Muscle of leg (tissue), 3 donors: ENCODE measurements at regions not wholly inside any gene's neighbourhood (a gene's known extent, or its start where the extent isn't known, plus 50 kb on each side); places are given as distances from the start of the nearest gene placed in this dataset.
A peak's percentile ranks its signal among the peaks of the same experiment; 100 is the strongest.

Source experiments
- DNase-seq: peaks from one replicate; pipeline ENCODE4 v3.0.0; 2013
- H3K27ac ChIP-seq: one replicate; pipeline ENCODE4 v1.5.1; 2013; ENCODE audit warnings: mild to moderate bottlenecking, low read length, control low read depth
- H3K27me3 ChIP-seq: one replicate; pipeline ENCODE4 v1.6.1; 2013; ENCODE audit warnings: low read length; ENCODE audit not compliant: control insufficient read depth, insufficient read depth
- H3K36me3 ChIP-seq: one replicate; pipeline ENCODE4 v1.6.1; 2013; ENCODE audit warnings: low read length; ENCODE audit not compliant: control insufficient read depth, insufficient read depth
- H3K4me1 ChIP-seq: one replicate; pipeline ENCODE4 v1.6.1; 2013; ENCODE audit warnings: low read length; ENCODE audit not compliant: control insufficient read depth, insufficient read depth
- H3K4me3 ChIP-seq: one replicate; pipeline ENCODE4 v1.5.1; 2013; ENCODE audit warnings: low read length, control low read depth
- H3K9me3 ChIP-seq: replicated peaks from 2 replicates; pipeline ENCODE4 v1.6.1; 2013; ENCODE audit warnings: low read depth, low read length; ENCODE audit not compliant: control insufficient read depth
- WGBS: methylation state at CpG from one replicate; pipeline ENCODE4 v1.1.5; 2013; ENCODE audit warnings: missing lambda C conversion rate; ENCODE audit not compliant: insufficient coverage; 5-methylcytosine and 5-hydroxymethylcytosine counted together

DNA sequence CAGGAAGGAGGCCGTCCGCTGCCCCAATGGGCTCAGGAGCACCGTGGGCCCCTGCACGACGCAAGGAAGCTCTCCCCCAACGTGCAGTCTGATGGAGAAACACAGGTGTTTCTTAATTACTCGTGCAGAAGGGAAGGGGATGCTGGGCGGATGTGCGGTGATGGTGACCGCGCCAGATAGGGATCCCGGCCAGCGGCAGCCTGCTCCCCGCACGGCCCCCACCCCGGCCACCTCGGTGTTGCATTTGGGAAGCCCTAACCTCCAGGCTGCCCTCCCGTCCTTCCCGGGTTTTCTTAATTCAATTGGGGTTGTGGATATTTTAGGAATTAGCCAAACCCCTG, 254.4 kb downstream of the ZNF536 start:
- DNase-seq: no peak
- no peak overlapping the region for H3K4me3 ChIP-seq
- H3K4me1 ChIP-seq: peaks cover 10% of the 10 kb centered on the region
- no peak overlapping the region for H3K27ac ChIP-seq
- H3K27me3 ChIP-seq: peaks cover 5% of the 10 kb centered on the region
- WGBS: 68% methylated on average over 14 of the region's 19 CpGs
- H3K9me3 ChIP-seq: peaks cover 10% of the 10 kb centered on the region
- H3K36me3 ChIP-seq: no peaks in the 10 kb centered on the region

DNA sequence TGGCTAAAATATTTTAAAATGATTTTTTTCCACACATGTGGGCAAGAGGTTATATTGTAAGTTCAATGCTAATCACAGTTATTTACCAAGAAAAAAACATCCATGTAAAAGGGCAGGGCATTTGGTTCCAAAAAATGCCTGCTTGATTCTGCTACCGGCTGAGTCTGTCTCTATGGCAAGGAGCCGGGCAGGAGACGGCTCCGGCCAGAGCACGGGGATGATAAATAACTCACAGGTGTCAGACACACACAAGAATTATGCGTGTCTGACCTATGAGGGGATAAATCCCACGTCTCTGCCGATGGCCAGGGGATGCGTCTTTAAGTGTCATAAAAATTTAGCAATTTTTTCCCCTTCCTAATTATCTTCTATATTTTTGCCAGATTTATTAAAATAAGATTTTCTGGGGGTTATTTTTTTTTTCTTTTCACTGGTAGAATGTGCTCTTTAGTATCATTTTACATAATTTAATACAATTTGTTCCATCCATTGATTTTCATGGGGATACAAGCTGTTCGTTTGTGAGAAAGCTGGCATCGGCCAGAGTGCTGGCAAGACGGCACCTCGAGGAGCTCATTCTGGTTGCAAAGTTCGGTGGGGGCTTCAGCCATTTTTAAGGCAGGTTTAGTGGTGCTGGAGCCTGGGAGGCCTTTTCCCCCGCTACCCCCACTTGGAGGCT, 253.9 kb downstream of the ZNF536 start:
- H3K9me3 ChIP-seq: peaks cover 10% of the 10 kb centered on the region
- H3K36me3 ChIP-seq: no peaks in the 10 kb centered on the region
- no peak for DNase-seq
- H3K4me1 ChIP-seq: peaks cover 14% of the 10 kb centered on the region
- H3K27ac ChIP-seq: no peak overlapping the region
- no peak overlapping the region for H3K4me3 ChIP-seq
- H3K27me3 ChIP-seq: peaks cover 5% of the 10 kb centered on the region
- 66% methylated on average over 4 of the region's 15 CpGs for WGBS

DNA sequence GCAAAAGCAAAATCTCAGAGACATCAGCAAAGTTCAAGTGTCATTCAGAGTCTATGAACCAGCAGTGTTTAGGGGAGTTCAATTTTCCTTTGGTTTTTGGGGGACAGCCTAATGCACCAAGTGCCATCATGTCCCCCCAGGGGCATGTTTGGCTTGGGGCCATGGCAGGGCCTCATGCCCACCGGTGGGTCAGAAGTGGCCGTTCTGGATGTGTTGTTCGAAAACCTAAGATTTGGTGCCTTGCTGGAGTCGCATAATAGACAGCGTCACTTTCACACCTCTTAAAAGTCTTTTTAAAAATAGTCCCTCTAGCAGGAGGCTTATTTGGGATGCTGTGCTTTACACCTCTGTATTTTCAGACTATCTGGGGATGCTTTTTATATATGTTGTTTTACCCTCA, 250.1 kb downstream of the ZNF536 start:
- Histone ChIP-seq H3K36me3 (no peaks in the 10 kb centered on the region), H3K4me1 (peaks cover 7% of the 10 kb centered on the region), H3K27ac (no peak overlapping the region), H3K4me3 (no peak overlapping the region), H3K9me3 (peaks cover 10% of the 10 kb centered on the region), H3K27me3 (no peaks in the 10 kb centered on the region)
- DNase-seq: no peak
- WGBS: 68% methylated on average over 2 of the region's 5 CpGs

- Histone ChIP-seq H3K27me3 (no peaks in the 10 kb centered on the region), H3K27ac (no peak overlapping the region), H3K4me3 (no peak overlapping the region), H3K4me1 (peaks cover 7% of the 10 kb centered on the region), H3K9me3 (peaks cover 10% of the 10 kb centered on the region), H3K36me3 (no peaks in the 10 kb centered on the region)
- DNase-seq: peak; percentile 36
- WGBS: 37% methylated on average over 3 of the region's 8 CpGs
Measured at GRCh38 chr19:30621326-30621920, 249.2 kb downstream of the ZNF536 start.

GRCh38 chr19:30620354-30620753, 248.2 kb downstream of the ZNF536 start:
- Histone ChIP-seq H3K4me1 (peaks cover 7% of the 10 kb centered on the region), H3K4me3 (no peak overlapping the region), H3K27me3 (no peaks in the 10 kb centered on the region), H3K9me3 (peaks cover 10% of the 10 kb centered on the region), H3K36me3 (no peaks in the 10 kb centered on the region), H3K27ac (no peak overlapping the region)
- 88% methylated on average over 1 of the region's 4 CpGs for WGBS
- no peak for DNase-seq

DNA sequence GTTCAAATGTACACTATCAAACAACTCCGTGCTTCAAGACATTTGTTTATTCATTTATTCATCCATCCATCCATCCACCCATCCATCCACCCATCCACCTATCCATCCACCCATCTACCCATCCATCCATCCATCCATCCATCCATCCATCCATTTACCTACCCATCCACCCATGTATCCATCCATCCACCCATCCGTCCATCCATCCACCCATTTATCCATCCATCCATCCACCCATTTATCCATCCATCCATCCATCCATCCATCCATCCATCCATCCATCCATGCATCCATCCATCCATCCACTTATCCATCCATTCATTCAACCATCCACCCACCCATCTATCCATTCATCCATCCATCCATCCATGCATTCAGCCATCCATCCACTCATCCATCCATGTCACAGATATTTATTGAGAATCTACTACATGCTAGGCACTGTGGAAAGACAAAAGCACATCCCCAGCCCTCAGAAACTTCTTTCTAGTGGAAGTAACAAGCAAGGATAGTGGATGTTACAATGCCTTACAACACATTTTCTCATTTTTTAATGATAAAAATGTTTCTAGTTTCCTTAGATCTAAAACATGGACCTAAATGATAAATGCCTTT, 237.6 kb downstream of the ZNF536 start:
- 85% methylated on average over 2 of the region's 2 CpGs for WGBS
- H3K27me3 ChIP-seq: no peaks in the 10 kb centered on the region
- H3K4me3 ChIP-seq: no peak overlapping the region
- H3K36me3 ChIP-seq: no peaks in the 10 kb centered on the region
- no peaks in the 10 kb centered on the region for H3K4me1 ChIP-seq
- DNase-seq: no peak
- no peaks in the 10 kb centered on the region for H3K9me3 ChIP-seq
- H3K27ac ChIP-seq: no peak overlapping the region

GRCh38 chr19:30608471-30608870, 236.3 kb downstream of the ZNF536 start:
- H3K9me3 ChIP-seq: no peaks in the 10 kb centered on the region
- H3K4me1 ChIP-seq: no peaks in the 10 kb centered on the region
- no CpG with 5 or more reads among the region's 1 CpG for WGBS
- no peaks in the 10 kb centered on the region for H3K36me3 ChIP-seq
- H3K4me3 ChIP-seq: no peak overlapping the region
- DNase-seq: no peak
- no peaks in the 10 kb centered on the region for H3K27me3 ChIP-seq
- H3K27ac ChIP-seq: no peak overlapping the region
